Suprapubic skin (tissue), 4 donors: ENCODE measurements at regions not wholly inside any gene's neighbourhood (a gene's known extent, or its start where the extent isn't known, plus 50 kb on each side); places are given as distances from the start of the nearest gene placed in this dataset.
"Not testable (repeated sequence)": the region's sequence is repeated elsewhere in the genome, so short reads cannot be mapped to it uniquely, and the experiment has no call there.

ENCODE experiments used
- POLR2A ChIP-seq, 2 donors: fragments of 450-650 bp; IDR thresholded peaks; one replicate each; pipeline ENCODE4 v1.6.1; 2017; ENCODE audit warnings: antibody characterized with exemption in 2 of 2, mild to moderate bottlenecking in 2 of 2, moderate library complexity in 2 of 2
- POLR2AphosphoS5 ChIP-seq, 3 donors: sonication (generic); formaldehyde crosslinking; IDR thresholded peaks; one replicate each; pipeline ENCODE4 v1.6.1; 2017; ENCODE audit warnings: antibody characterized with exemption in 3 of 3
- TF ChIP-seq, protein P1 (sequence below), 2 donors: fragments of 200-600 bp in 1 of 2; fragments of 450-650 bp in 1 of 2; sonication (generic) in 1 of 2; IDR thresholded peaks; one replicate each; pipeline ENCODE4 v1.5.1; 2016 to 2019; ENCODE audit warnings: antibody characterized with exemption in 2 of 2, mild to moderate bottlenecking in 1 of 2, moderate library complexity in 1 of 2

DNA sequence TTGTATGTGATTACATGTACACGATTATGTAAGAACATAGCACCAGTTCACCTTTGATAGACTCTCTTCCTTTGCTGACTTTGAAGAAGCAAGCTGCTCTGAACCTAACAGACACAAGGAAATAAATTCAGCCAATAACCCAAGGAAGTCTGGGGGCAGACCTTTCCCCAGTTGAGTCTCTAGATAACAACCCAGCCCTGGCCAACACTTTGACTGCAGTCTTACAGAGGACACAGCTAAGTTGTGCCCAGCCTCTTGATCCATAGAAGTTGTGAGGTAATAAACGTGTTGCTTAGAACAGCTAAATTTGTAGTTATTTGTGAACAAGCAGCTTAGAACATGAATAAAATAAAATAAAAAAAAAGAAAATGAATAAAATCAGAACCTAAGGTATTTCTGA lies 116.3 kb downstream of the PRR15 start:
- TF ChIP-seq, protein P1, sequence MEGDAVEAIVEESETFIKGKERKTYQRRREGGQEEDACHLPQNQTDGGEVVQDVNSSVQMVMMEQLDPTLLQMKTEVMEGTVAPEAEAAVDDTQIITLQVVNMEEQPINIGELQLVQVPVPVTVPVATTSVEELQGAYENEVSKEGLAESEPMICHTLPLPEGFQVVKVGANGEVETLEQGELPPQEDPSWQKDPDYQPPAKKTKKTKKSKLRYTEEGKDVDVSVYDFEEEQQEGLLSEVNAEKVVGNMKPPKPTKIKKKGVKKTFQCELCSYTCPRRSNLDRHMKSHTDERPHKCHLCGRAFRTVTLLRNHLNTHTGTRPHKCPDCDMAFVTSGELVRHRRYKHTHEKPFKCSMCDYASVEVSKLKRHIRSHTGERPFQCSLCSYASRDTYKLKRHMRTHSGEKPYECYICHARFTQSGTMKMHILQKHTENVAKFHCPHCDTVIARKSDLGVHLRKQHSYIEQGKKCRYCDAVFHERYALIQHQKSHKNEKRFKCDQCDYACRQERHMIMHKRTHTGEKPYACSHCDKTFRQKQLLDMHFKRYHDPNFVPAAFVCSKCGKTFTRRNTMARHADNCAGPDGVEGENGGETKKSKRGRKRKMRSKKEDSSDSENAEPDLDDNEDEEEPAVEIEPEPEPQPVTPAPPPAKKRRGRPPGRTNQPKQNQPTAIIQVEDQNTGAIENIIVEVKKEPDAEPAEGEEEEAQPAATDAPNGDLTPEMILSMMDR (IDR thresholded peaks at IDR 0.05) = not testable (repeated sequence)
- TF ChIP-seq POLR2A, POLR2AphosphoS5 (IDR thresholded peaks at IDR 0.05): not testable (repeated sequence)
